Neural cell (in vitro differentiated cells): ENCODE measurements at regions not wholly inside any gene's neighbourhood (a gene's known extent, or its start where the extent isn't known, plus 50 kb on each side); places are given as distances from the start of the nearest gene placed in this dataset.

Experiments
- EP300 ChIP-seq: fragments of 450-650 bp; conservative IDR thresholded peaks from 2 replicates; pipeline ENCODE4 v1.6.1; 2014; ENCODE audit warnings: antibody characterized with exemption, mild to moderate bottlenecking, moderate library complexity; ENCODE audit not compliant: poor library complexity, severe bottlenecking
- EZH2 ChIP-seq: fragments of 200-600, 300-800 bp; shearing (Covaris generic), sonication (generic); IDR thresholded peaks from 2 replicates; pipeline ENCODE4 v1.6.1; 2014; ENCODE audit warnings: antibody characterized with exemption, low read length, borderline replicate concordance, mild to moderate bottlenecking; ENCODE audit not compliant: insufficient read depth, poor library complexity, severe bottlenecking
- POLR2AphosphoS5 ChIP-seq: IDR thresholded peaks from 2 replicates; pipeline ENCODE4 v1.6.1; 2012
- RAD21 ChIP-seq: fragments of 450-650 bp; conservative IDR thresholded peaks from 2 replicates; pipeline ENCODE4 v1.6.1; 2014; ENCODE audit warnings: antibody characterized with exemption, mild to moderate bottlenecking, moderate library complexity
- SMC3 ChIP-seq: fragments of 450-650 bp; conservative IDR thresholded peaks from 2 replicates; pipeline ENCODE4 v1.6.1; 2014; ENCODE audit warnings: antibody characterized with exemption, mild to moderate bottlenecking, moderate library complexity; ENCODE audit not compliant: poor library complexity
- TAF1 ChIP-seq: IDR thresholded peaks from 2 replicates; pipeline ENCODE4 v1.6.1; 2012; ENCODE audit warnings: low read depth
- TF ChIP-seq, protein P1 (sequence below): IDR thresholded peaks from 2 replicates; pipeline ENCODE4 v1.6.1; 2012; ENCODE audit warnings: borderline replicate concordance
- TF ChIP-seq, protein P2 (sequence below): fragments of 450-650 bp; IDR thresholded peaks from 2 replicates; pipeline ENCODE4 v1.5.1; 2014; ENCODE audit warnings: antibody characterized with exemption, mild to moderate bottlenecking, moderate library complexity; ENCODE audit not compliant: poor library complexity, severe bottlenecking

DNA sequence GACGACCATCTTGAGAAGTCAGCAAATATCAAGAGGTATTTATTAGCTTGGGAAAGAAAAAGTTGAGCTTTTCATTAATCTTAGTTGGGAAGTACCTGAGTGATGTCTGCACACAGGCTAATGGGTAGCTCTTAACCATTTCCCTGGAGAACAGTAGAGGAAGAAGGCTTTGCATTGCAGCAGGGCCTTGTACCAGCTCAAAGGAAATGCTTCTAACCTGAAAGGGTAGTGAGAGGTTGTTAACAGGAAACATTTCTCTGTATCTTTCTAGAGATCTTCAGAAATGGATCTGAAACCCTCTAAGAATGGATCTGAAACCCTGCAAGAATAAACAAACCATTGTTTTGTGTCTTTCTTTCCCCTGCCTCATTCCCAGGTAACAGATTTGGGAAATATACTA lies 393.3 kb downstream of the PLK2 start:
- TF ChIP-seq EZH2 = no peak
- TF ChIP-seq, protein P1, sequence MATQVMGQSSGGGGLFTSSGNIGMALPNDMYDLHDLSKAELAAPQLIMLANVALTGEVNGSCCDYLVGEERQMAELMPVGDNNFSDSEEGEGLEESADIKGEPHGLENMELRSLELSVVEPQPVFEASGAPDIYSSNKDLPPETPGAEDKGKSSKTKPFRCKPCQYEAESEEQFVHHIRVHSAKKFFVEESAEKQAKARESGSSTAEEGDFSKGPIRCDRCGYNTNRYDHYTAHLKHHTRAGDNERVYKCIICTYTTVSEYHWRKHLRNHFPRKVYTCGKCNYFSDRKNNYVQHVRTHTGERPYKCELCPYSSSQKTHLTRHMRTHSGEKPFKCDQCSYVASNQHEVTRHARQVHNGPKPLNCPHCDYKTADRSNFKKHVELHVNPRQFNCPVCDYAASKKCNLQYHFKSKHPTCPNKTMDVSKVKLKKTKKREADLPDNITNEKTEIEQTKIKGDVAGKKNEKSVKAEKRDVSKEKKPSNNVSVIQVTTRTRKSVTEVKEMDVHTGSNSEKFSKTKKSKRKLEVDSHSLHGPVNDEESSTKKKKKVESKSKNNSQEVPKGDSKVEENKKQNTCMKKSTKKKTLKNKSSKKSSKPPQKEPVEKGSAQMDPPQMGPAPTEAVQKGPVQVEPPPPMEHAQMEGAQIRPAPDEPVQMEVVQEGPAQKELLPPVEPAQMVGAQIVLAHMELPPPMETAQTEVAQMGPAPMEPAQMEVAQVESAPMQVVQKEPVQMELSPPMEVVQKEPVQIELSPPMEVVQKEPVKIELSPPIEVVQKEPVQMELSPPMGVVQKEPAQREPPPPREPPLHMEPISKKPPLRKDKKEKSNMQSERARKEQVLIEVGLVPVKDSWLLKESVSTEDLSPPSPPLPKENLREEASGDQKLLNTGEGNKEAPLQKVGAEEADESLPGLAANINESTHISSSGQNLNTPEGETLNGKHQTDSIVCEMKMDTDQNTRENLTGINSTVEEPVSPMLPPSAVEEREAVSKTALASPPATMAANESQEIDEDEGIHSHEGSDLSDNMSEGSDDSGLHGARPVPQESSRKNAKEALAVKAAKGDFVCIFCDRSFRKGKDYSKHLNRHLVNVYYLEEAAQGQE = no peak
- TF ChIP-seq, protein P2, sequence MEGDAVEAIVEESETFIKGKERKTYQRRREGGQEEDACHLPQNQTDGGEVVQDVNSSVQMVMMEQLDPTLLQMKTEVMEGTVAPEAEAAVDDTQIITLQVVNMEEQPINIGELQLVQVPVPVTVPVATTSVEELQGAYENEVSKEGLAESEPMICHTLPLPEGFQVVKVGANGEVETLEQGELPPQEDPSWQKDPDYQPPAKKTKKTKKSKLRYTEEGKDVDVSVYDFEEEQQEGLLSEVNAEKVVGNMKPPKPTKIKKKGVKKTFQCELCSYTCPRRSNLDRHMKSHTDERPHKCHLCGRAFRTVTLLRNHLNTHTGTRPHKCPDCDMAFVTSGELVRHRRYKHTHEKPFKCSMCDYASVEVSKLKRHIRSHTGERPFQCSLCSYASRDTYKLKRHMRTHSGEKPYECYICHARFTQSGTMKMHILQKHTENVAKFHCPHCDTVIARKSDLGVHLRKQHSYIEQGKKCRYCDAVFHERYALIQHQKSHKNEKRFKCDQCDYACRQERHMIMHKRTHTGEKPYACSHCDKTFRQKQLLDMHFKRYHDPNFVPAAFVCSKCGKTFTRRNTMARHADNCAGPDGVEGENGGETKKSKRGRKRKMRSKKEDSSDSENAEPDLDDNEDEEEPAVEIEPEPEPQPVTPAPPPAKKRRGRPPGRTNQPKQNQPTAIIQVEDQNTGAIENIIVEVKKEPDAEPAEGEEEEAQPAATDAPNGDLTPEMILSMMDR = no peak
- no peak for TF ChIP-seq POLR2AphosphoS5
- no peak for TF ChIP-seq TAF1
- TF ChIP-seq RAD21 = no peak
- no peak for TF ChIP-seq EP300
- no peak for TF ChIP-seq SMC3
